HG03103 (cell line): ENCODE measurements at regions not wholly inside any gene's neighbourhood (a gene's known extent, or its start where the extent isn't known, plus 50 kb on each side); places are given as distances from the start of the nearest gene placed in this dataset.

Experiments used
- ATAC-seq: cut with Tn5 transposase; IDR thresholded peaks from one replicate; pipeline ENCODE4 v1.9.1; 2021; ENCODE audit warnings: low read depth; ENCODE audit not compliant: unreplicated experiment

GRCh38 chr7:126378642-126379041 lies 874.1 kb downstream of the GRM8 start:
- peak; percentile 62 for ATAC-seq

GRCh38 chr7:126370038-126370668 lies 882.6 kb downstream of the GRM8 start:
- ATAC-seq = peak; percentile 63

GRCh38 chr7:126362746-126363145 lies 890.0 kb downstream of the GRM8 start:
- ATAC-seq = no peak

- no peak for ATAC-seq
Measured at GRCh38 chr7:126361183-126361582, 891.6 kb downstream of the GRM8 start.

- ATAC-seq = no peak
Measured at GRCh38 chr7:126339813-126340212, 912.9 kb downstream of the GRM8 start.

- ATAC-seq = no peak
Measured at GRCh38 chr7:126305671-126306070, 947.1 kb downstream of the GRM8 start.

GRCh38 chr7:126303926-126304325 lies 948.8 kb downstream of the GRM8 start:
- ATAC-seq = no peak

GRCh38 chr7:126302639-126303038 lies 950.1 kb downstream of the GRM8 start:
- no peak for ATAC-seq

GRCh38 chr7:126286317-126286716 lies 966.4 kb downstream of the GRM8 start:
- ATAC-seq = no peak

GRCh38 chr7:126236261-126236660 lies 1016.5 kb downstream of the GRM8 start:
- ATAC-seq = no peak

- no peak for ATAC-seq
Measured at GRCh38 chr7:126228356-126229061, 1024.2 kb downstream of the GRM8 start.

GRCh38 chr7:126227643-126228042 lies 1025.1 kb downstream of the GRM8 start:
- no peak for ATAC-seq

- ATAC-seq = no peak
Measured at GRCh38 chr7:126227055-126227454, 1025.7 kb downstream of the GRM8 start.

GRCh38 chr7:126223729-126224128 lies 1029.0 kb downstream of the GRM8 start:
- no peak for ATAC-seq

- no peak for ATAC-seq
Measured at GRCh38 chr7:126222782-126223181, 1030.0 kb downstream of the GRM8 start.

- no peak for ATAC-seq
Measured at GRCh38 chr7:126215785-126216184, 1037.0 kb downstream of the GRM8 start.

GRCh38 chr7:126213876-126214275 lies 1038.9 kb downstream of the GRM8 start:
- ATAC-seq = no peak

GRCh38 chr7:126211875-126212274 lies 1040.9 kb downstream of the GRM8 start:
- no peak for ATAC-seq

- no peak for ATAC-seq
Measured at GRCh38 chr7:126210707-126211106, 1042.0 kb downstream of the GRM8 start.

GRCh38 chr7:126203185-126203584 lies 1049.6 kb downstream of the GRM8 start:
- ATAC-seq = no peak

- ATAC-seq = no peak
Measured at GRCh38 chr7:126202177-126202576, 1050.6 kb downstream of the GRM8 start.

- ATAC-seq = no peak
Measured at GRCh38 chr7:126185959-126186580, 1066.7 kb downstream of the GRM8 start.
